BE2C (cell line): ENCODE measurements at regions not wholly inside any gene's neighbourhood (a gene's known extent, or its start where the extent isn't known, plus 50 kb on each side); places are given as distances from the start of the nearest gene placed in this dataset.

ENCODE experiments used
- DNase-seq: peaks from one replicate; pipeline ENCODE4 v3.0.0-alpha.2; 2020
- H3K27me3 ChIP-seq: fragments of 250-450 bp; sonication (Bioruptor Pico); 2 replicates; pipeline ENCODE4 v1.5.1; 2020; ENCODE audit warnings: mild to moderate bottlenecking
- H3K36me3 ChIP-seq: fragments of 250-450 bp; sonication (Bioruptor Pico); 2 replicates; pipeline ENCODE4 v1.5.1; 2020; ENCODE audit warnings: mild to moderate bottlenecking
- H3K4me1 ChIP-seq: fragments of 250-450 bp; sonication (Bioruptor Pico); 2 replicates; pipeline ENCODE4 v1.5.1; 2020
- H3K4me3 ChIP-seq: 2 replicates; pipeline ENCODE4 v1.5.1; 2011; ENCODE audit warnings: low read depth, low read length
- H3K9me3 ChIP-seq: fragments of 250-450 bp; sonication (Bioruptor Pico); 2 replicates; pipeline ENCODE4 v1.5.1; 2020
- TF ChIP-seq, protein P1 (sequence below): IDR thresholded peaks from 2 replicates; pipeline ENCODE4 v1.5.1; 2012; ENCODE audit warnings: mild to moderate bottlenecking, low read depth, low read length

DNA sequence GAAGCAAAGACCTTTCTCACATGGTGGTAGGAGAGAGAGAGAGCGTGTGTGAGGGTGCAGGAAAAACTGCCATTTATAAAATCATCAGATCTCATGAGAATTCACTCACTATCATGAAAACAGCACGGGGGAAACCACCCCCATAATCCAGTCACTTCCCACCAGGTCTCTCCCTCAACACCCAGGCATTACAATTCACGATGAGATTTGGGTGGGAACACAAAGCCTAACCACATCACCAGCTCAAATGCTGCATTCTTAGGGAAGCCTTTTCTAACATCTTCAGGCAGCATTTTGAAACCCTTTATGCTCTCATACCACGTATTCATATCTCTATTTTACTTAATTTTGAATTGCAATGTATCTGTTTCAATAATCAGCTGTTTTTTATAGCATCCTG is 165.9 kb downstream of the TMTC3 start:
- Histone ChIP-seq H3K27me3 (no peaks in the 10 kb centered on the region), H3K4me1 (no peaks in the 10 kb centered on the region), H3K4me3 (no peak overlapping the region), H3K36me3 (no peaks in the 10 kb centered on the region), H3K9me3 (no peaks in the 10 kb centered on the region)
- no peak for DNase-seq
- TF ChIP-seq, protein P1, sequence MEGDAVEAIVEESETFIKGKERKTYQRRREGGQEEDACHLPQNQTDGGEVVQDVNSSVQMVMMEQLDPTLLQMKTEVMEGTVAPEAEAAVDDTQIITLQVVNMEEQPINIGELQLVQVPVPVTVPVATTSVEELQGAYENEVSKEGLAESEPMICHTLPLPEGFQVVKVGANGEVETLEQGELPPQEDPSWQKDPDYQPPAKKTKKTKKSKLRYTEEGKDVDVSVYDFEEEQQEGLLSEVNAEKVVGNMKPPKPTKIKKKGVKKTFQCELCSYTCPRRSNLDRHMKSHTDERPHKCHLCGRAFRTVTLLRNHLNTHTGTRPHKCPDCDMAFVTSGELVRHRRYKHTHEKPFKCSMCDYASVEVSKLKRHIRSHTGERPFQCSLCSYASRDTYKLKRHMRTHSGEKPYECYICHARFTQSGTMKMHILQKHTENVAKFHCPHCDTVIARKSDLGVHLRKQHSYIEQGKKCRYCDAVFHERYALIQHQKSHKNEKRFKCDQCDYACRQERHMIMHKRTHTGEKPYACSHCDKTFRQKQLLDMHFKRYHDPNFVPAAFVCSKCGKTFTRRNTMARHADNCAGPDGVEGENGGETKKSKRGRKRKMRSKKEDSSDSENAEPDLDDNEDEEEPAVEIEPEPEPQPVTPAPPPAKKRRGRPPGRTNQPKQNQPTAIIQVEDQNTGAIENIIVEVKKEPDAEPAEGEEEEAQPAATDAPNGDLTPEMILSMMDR = no peak

DNA sequence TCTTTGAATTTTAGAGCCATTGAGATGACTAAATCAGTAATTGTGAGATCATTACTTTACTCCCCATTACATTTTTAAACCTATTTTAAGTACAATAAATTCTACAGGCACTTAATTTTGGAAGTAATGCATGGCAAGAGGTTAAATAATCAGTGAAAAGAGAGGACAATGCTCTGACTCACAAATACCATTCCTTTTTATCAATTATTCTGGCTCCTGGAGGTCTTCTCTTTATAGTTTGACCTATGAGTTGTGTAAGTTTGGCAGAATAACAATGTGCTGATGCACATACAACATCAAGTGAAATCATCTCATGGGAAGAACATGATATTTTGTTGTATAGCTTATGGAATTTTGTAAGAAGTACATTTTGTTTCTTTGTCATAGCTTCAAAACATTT is 166.7 kb downstream of the TMTC3 start:
- no peaks in the 10 kb centered on the region for H3K4me1 ChIP-seq
- DNase-seq = no peak
- H3K4me3 ChIP-seq = no peak overlapping the region
- no peaks in the 10 kb centered on the region for H3K9me3 ChIP-seq
- TF ChIP-seq, protein P1 = no peak
- no peaks in the 10 kb centered on the region for H3K36me3 ChIP-seq
- H3K27me3 ChIP-seq = no peaks in the 10 kb centered on the region

DNA sequence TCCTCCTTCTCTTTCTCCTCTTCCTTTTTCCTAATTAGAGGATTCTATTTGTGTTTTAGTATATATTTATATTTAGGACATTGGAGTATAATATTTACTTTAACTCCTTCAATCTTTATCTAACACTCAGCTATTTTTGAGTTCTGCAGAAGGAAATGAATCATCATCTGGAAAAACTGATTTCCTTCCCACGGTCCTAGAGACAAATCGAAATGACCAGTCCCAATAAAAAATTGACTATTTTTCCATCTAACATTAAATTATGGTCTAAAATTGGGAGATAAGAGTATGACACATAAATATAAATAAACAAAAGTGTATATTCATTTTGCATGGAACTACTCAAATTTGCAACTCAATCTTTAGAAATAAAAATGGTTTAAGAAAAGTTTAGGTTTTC is 167.4 kb downstream of the TMTC3 start:
- H3K4me1 ChIP-seq = no peaks in the 10 kb centered on the region
- H3K36me3 ChIP-seq = no peaks in the 10 kb centered on the region
- H3K9me3 ChIP-seq = no peaks in the 10 kb centered on the region
- no peak for DNase-seq
- no peak overlapping the region for H3K4me3 ChIP-seq
- TF ChIP-seq, protein P1 = no peak
- H3K27me3 ChIP-seq = no peaks in the 10 kb centered on the region

DNA sequence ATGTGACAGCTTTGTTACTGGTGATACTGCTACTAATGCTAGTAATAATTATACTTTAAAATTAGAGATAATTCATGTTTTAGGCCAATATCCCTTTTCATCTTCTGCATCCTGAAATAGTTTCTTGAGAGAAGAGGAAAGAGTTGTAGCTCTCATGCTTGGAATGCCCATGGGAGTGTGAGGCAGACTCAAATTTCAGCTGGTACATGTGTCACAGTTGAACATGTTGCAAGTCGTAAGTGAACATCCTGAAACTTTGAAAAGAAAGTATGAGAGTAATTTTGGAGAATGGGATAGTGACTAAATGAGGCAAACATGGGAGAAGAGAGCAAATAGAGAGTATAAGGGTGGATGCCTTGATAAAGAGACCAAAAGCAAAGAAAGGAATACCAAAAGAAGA is 168.0 kb downstream of the TMTC3 start:
- Histone ChIP-seq H3K9me3 (no peaks in the 10 kb centered on the region), H3K36me3 (no peaks in the 10 kb centered on the region), H3K4me3 (no peak overlapping the region), H3K27me3 (no peaks in the 10 kb centered on the region), H3K4me1 (no peaks in the 10 kb centered on the region)
- DNase-seq = no peak
- TF ChIP-seq, protein P1 = no peak

DNA sequence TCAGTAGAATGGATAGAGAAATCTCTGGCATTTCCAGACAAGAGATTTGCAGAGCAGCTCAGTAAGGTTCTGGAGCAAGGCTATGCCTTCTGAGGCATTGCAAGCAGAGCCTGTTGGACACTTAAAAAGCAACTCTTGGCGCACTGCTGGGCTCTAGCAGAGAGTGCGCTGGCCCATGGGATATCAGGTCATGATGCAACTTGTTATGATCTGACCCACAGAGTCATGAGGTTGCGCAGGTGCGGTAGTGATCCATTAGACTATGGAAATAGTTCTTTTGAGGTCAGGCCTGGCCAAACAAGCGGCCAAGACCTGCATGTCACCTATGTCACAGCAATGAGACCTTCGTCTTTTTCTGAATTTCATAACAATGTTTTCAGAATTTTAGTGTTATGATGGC is 168.6 kb downstream of the TMTC3 start:
- TF ChIP-seq, protein P1 = no peak
- no peaks in the 10 kb centered on the region for H3K9me3 ChIP-seq

DNA sequence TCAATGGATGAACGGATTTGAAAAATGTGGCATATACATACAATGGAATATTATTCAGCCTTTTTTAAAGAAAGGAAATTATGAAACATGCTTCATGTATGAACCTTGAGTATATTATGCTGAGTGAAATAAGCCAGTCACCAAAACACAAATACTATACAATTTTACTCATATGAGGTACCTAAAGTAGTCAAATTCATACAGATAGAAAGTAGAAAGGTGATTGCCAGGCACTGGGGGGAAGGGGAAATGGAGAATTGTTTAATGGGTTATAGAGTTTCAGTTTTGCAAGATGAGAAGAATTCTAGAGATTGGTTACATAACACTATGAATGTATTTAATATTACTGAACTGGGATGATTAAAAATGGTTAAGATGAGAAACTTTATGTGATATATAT is 171.4 kb downstream of the TMTC3 start:
- TF ChIP-seq, protein P1 = no peak
- Histone ChIP-seq H3K4me3 (no peak overlapping the region), H3K4me1 (no peaks in the 10 kb centered on the region), H3K36me3 (no peaks in the 10 kb centered on the region), H3K27me3 (no peaks in the 10 kb centered on the region), H3K9me3 (no peaks in the 10 kb centered on the region)
- no peak for DNase-seq

More for the DNA sequence above, 168.6 kb downstream of the TMTC3 start:
- Histone ChIP-seq H3K4me1 (no peaks in the 10 kb centered on the region), H3K36me3 (no peaks in the 10 kb centered on the region), H3K27me3 (no peaks in the 10 kb centered on the region), H3K4me3 (no peak overlapping the region)
- no peak for DNase-seq
